ENCODE measurements at regions not wholly inside any gene's neighbourhood (a gene's known extent, or its start where the extent isn't known, plus 50 kb on each side); places are given as distances from the start of the nearest gene placed in this dataset.

DNA sequence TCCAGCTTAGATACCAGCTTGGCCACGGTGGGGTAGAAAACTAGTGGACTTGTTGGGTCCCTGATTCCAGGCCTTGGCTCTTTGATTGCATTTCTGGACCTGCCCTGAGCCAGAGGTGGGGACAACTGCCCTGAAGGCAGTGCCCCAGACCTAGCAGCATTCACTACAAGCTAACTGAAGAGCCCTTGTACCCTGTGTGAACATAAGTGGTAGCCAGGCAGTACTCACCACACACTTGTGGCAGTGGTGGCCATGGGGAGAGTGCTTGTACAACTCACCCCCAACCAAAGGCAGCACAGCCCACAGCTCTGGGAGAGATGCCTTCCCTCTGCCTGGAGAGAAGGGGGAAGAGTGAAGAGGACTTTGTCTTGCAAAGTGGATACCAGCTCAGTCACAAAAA, 177.3 kb upstream of the NAALADL2 start:
- no peak overlapping the region for H3K9ac ChIP-seq (ENCODE audit: control insufficient read depth, insufficient read depth, low read length)
- H3K9me3 ChIP-seq (replicated peaks; ENCODE audit: control insufficient read depth, insufficient read depth, low read length), result no peaks in the 10 kb centered on the region
- H3K27ac ChIP-seq (ENCODE audit: control insufficient read depth, insufficient read depth), result no peak overlapping the region
- no peak overlapping the region for H3K4me2 ChIP-seq (ENCODE audit: control insufficient read depth, insufficient read depth)
- H4K20me1 ChIP-seq (ENCODE audit: control insufficient read depth, insufficient read depth), result no peaks in the 10 kb centered on the region
- H2AFZ ChIP-seq (ENCODE audit: control insufficient read depth, low read depth, low read length), result no peak overlapping the region
- DNase-seq (ENCODE audit: low read depth, low spot score) (no peak), FAIRE-seq (no peak), ATAC-seq (no peak)
- no TSS peak for BruUV-seq (replicated peaks)
- no peaks in the 10 kb centered on the region for H3K36me3 ChIP-seq (ENCODE audit: control insufficient read depth in 2 of 2, insufficient read depth in 2 of 2, low read length in 1 of 2)
- no peak overlapping the region for H3K4me3 ChIP-seq
- H3K79me2 ChIP-seq (ENCODE audit: control insufficient read depth, insufficient read depth, low read length), result no peaks in the 10 kb centered on the region
- RAD21 ChIA-PET (ENCODE audit: unreplicated experiment), result no interaction called here
- H3K4me1 ChIP-seq (ENCODE audit: control insufficient read depth, insufficient read depth, low read length), result no peaks in the 10 kb centered on the region
- 0% methylated on average over 1 of the region's 1 CpG for WGBS (ENCODE audit: insufficient coverage, insufficient replicate concordance, low lambda C conversion rate, missing lambda C conversion rate)
- no peaks in the 10 kb centered on the region for H3K27me3 ChIP-seq (replicated peaks in 1 of 2; ENCODE audit: control insufficient read depth in 2 of 2, insufficient read depth in 2 of 2, low read length in 1 of 2)
- TF ChIP-seq ZZZ3 (IDR thresholded peaks at IDR 0.05; ENCODE audit: control insufficient read depth, insufficient read length, low read depth), result no peak
- TF ChIP-seq GATAD2B (conservative IDR thresholded peaks at IDR 0.05; ENCODE audit: low read depth), result no peak
- TF ChIP-seq RUNX3 (IDR thresholded peaks at IDR 0.05; ENCODE audit: low read length), result no peak
- TF ChIP-seq, protein P1, sequence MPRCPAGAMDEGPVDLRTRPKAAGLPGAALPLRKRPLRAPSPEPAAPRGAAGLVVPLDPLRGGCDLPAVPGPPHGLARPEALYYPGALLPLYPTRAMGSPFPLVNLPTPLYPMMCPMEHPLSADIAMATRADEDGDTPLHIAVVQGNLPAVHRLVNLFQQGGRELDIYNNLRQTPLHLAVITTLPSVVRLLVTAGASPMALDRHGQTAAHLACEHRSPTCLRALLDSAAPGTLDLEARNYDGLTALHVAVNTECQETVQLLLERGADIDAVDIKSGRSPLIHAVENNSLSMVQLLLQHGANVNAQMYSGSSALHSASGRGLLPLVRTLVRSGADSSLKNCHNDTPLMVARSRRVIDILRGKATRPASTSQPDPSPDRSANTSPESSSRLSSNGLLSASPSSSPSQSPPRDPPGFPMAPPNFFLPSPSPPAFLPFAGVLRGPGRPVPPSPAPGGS (IDR thresholded peaks at IDR 0.05; ENCODE audit: borderline replicate concordance, insufficient read depth, low read depth, low read length, poor library complexity, severe bottlenecking), result no peak
- TF ChIP-seq POLR2A (IDR thresholded peaks at IDR 0.05; ENCODE audit: low read depth, low read length), result no peak
- TF ChIP-seq SIN3A (IDR thresholded peaks at IDR 0.05; ENCODE audit: low read depth, low read length), result no peak
- POLR2A ChIA-PET, result no interaction called here
- intact Hi-C loops (cut with micrococcal nuclease; ENCODE audit: unreplicated experiment) (no loop called here), in situ Hi-C loops (cut with MboI) (no loop called here)
- SMC1A ChIA-PET (ENCODE audit: uncharacterized antibody, unreplicated experiment), result no interaction called here
- CTCF ChIA-PET, result no interaction called here

GRCh38 chr3:174685796-174686195, 173.3 kb upstream of the NAALADL2 start:
- POLR2A ChIA-PET, result no interaction called here
- Histone ChIP-seq H2AFZ (ENCODE audit: control insufficient read depth, low read depth, low read length) (no peak overlapping the region), H3K4me3 (no peak overlapping the region), H3K27me3 (replicated peaks in 1 of 2; ENCODE audit: control insufficient read depth in 2 of 2, insufficient read depth in 2 of 2, low read length in 1 of 2) (no peaks in the 10 kb centered on the region), H3K79me2 (ENCODE audit: control insufficient read depth, insufficient read depth, low read length) (no peaks in the 10 kb centered on the region), H4K20me1 (ENCODE audit: control insufficient read depth, insufficient read depth) (no peaks in the 10 kb centered on the region), H3K27ac (ENCODE audit: control insufficient read depth, insufficient read depth) (no peak overlapping the region), H3K36me3 (ENCODE audit: control insufficient read depth in 2 of 2, insufficient read depth in 2 of 2, low read length in 1 of 2) (no peaks in the 10 kb centered on the region), H3K4me2 (ENCODE audit: control insufficient read depth, insufficient read depth) (no peak overlapping the region), H3K9me3 (replicated peaks; ENCODE audit: control insufficient read depth, insufficient read depth, low read length) (no peaks in the 10 kb centered on the region), H3K9ac (ENCODE audit: control insufficient read depth, insufficient read depth, low read length) (no peak overlapping the region), H3K4me1 (ENCODE audit: control insufficient read depth, insufficient read depth, low read length) (no peaks in the 10 kb centered on the region)
- no peak for FAIRE-seq
- WGBS (ENCODE audit: insufficient coverage, insufficient replicate concordance, low lambda C conversion rate, missing lambda C conversion rate), result 44% methylated on average over 4 of the region's 4 CpGs
- BruUV-seq (replicated peaks), result no TSS peak
- intact Hi-C loops (cut with micrococcal nuclease; ENCODE audit: unreplicated experiment) (no loop called here), in situ Hi-C loops (cut with MboI) (no loop called here)
- SMC1A ChIA-PET (ENCODE audit: uncharacterized antibody, unreplicated experiment), result no interaction called here
- CTCF ChIA-PET, result no interaction called here
- RAD21 ChIA-PET (ENCODE audit: unreplicated experiment), result no interaction called here
- no peak for TF ChIP-seq PAX5 (IDR thresholded peaks at IDR 0.05; ENCODE audit: borderline replicate concordance, low read depth, low read length)
- TF ChIP-seq BCLAF1 (IDR thresholded peaks at IDR 0.05), result no peak
- TF ChIP-seq SIN3A (IDR thresholded peaks at IDR 0.05; ENCODE audit: low read depth, low read length), result no peak
- TF ChIP-seq ZNF24 (IDR thresholded peaks at IDR 0.05), result no peak
- TF ChIP-seq NFXL1 (IDR thresholded peaks at IDR 0.05; ENCODE audit: borderline replicate concordance), result no peak
- TF ChIP-seq MEF2B (IDR thresholded peaks at IDR 0.05; ENCODE audit: partially characterized antibody, poor library complexity, severe bottlenecking), result no peak
- TF ChIP-seq ZNF274 (IDR thresholded peaks at IDR 0.05; ENCODE audit: insufficient read depth, insufficient read length), result no peak
- TF ChIP-seq CBX5 (IDR thresholded peaks at IDR 0.05; ENCODE audit: low read depth), result no peak
- TF ChIP-seq ETV6 (conservative IDR thresholded peaks at IDR 0.05 in 1 of 2, IDR thresholded peaks at IDR 0.05 in 1 of 2; ENCODE audit: borderline replicate concordance in 1 of 2, low read depth in 1 of 2), result no peak
- no peak for TF ChIP-seq TAF1 (IDR thresholded peaks at IDR 0.05; ENCODE audit: borderline replicate concordance, low read depth, low read length)
- TF ChIP-seq SPI1 (IDR thresholded peaks at IDR 0.05; ENCODE audit: borderline replicate concordance, insufficient read depth, low read depth, low read length), result no peak
- no peak for ATAC-seq
- DNase-seq (ENCODE audit: low read depth, low spot score), result no peak
